ENCODE measurements at regions not wholly inside any gene's neighbourhood (a gene's known extent, or its start where the extent isn't known, plus 50 kb on each side); places are given as distances from the start of the nearest gene placed in this dataset.

- TF ChIP-seq CTCF (IDR thresholded peaks at IDR 0.05) (no peak), EZH2 (IDR thresholded peaks at IDR 0.05; ENCODE audit: borderline replicate concordance, insufficient read depth, low read depth, low read length, poor library complexity, severe bottlenecking) (no peak)
- 85% methylated on average over 6 of the region's 9 CpGs for WGBS (ENCODE audit: insufficient coverage)
- no peak overlapping the region for H3K9ac ChIP-seq (ENCODE audit: low read length)
- H3K4me1 ChIP-seq (ENCODE audit: control insufficient read depth in 2 of 2, insufficient read depth in 2 of 2, low read length in 2 of 2), result no peaks in the 10 kb centered on the region
- Mint-ChIP-seq H3K4me3 (no peak overlapping the region), H3K4me1 (no peaks in the 10 kb centered on the region), H3K9me3 (ENCODE audit: insufficient read depth) (no peaks in the 10 kb centered on the region), H3K27ac (no peak overlapping the region), H3K27me3 (peaks cover 1% of the 10 kb centered on the region)
- no peaks in the 10 kb centered on the region for H3K36me3 ChIP-seq (replicated peaks in 1 of 2; ENCODE audit: control extremely low read depth in 1 of 2, control insufficient read depth in 1 of 2, extremely low read depth in 1 of 2, insufficient read depth in 2 of 2, low read length in 1 of 2)
- H2AFZ ChIP-seq (ENCODE audit: insufficient read depth, low read depth, low read length, poor library complexity, severe bottlenecking), result no peak overlapping the region
- no peak overlapping the region for H3K27ac ChIP-seq (ENCODE audit: low read length in 2 of 2)
- H3K4me2 ChIP-seq (replicated peaks; ENCODE audit: low read depth, low read length, poor library complexity, severe bottlenecking), result no peak overlapping the region
- no peaks in the 10 kb centered on the region for H4K20me1 ChIP-seq (ENCODE audit: control insufficient read depth, insufficient read depth, low read length, poor library complexity, severe bottlenecking)
- H3K4me3 ChIP-seq (ENCODE audit: control extremely low read depth in 1 of 5, extremely low read depth in 1 of 5, insufficient read depth in 1 of 5, low read depth in 2 of 5, low read length in 4 of 5), result no peak overlapping the region
- peaks cover 0 to 4% (median 0%) of the 10 kb centered on the region in 4 experiments for H3K27me3 ChIP-seq (replicated peaks in 1 of 4; ENCODE audit: control extremely low read depth in 1 of 4, control insufficient read depth in 3 of 4, insufficient read depth in 4 of 4, low read length in 3 of 4)
- no peaks in the 10 kb centered on the region for H3K79me2 ChIP-seq (ENCODE audit: control insufficient read depth, insufficient read depth, low read length)
- POLR2A ChIA-PET, result no interaction called here
- ATAC-seq (ENCODE audit: low read depth) (no peak), DNase-seq (no peak)
- CTCF ChIA-PET, result no interaction called here
- no peaks in the 10 kb centered on the region for H3K9me3 ChIP-seq (ENCODE audit: control extremely low read depth in 1 of 3, control insufficient read depth in 2 of 3, insufficient read depth in 1 of 3, low read length in 2 of 3)
- intact Hi-C loops (cut with micrococcal nuclease), result no loop called here
Observed at GRCh38 chr15:62850791-62851291, 191.7 kb upstream of the TPM1 start.

- ChIA-PET CTCF (no interaction called here), POLR2A (no interaction called here)
- H2AFZ ChIP-seq (ENCODE audit: insufficient read depth, low read depth, low read length, poor library complexity, severe bottlenecking), result no peak overlapping the region
- no peak overlapping the region for H3K27ac ChIP-seq (ENCODE audit: low read length in 2 of 2)
- H3K36me3 ChIP-seq (replicated peaks in 1 of 2; ENCODE audit: control extremely low read depth in 1 of 2, control insufficient read depth in 1 of 2, extremely low read depth in 1 of 2, insufficient read depth in 2 of 2, low read length in 1 of 2), result no peaks in the 10 kb centered on the region
- WGBS (ENCODE audit: insufficient coverage), result 94% methylated on average over 4 of the region's 5 CpGs
- no peaks in the 10 kb centered on the region for H3K9me3 ChIP-seq (ENCODE audit: control extremely low read depth in 1 of 3, control insufficient read depth in 2 of 3, insufficient read depth in 1 of 3, low read length in 2 of 3)
- ATAC-seq (ENCODE audit: low read depth) (no peak), DNase-seq (no peak)
- no peaks in the 10 kb centered on the region for H3K4me1 ChIP-seq (ENCODE audit: control insufficient read depth in 2 of 2, insufficient read depth in 2 of 2, low read length in 2 of 2)
- peaks cover 0 to 4% (median 0%) of the 10 kb centered on the region in 4 experiments for H3K27me3 ChIP-seq (replicated peaks in 1 of 4; ENCODE audit: control extremely low read depth in 1 of 4, control insufficient read depth in 3 of 4, insufficient read depth in 4 of 4, low read length in 3 of 4)
- no peak overlapping the region for H3K4me3 ChIP-seq (ENCODE audit: control extremely low read depth in 1 of 5, extremely low read depth in 1 of 5, insufficient read depth in 1 of 5, low read depth in 2 of 5, low read length in 4 of 5)
- H3K4me3 Mint-ChIP-seq, result no peak overlapping the region
- TF ChIP-seq CTCF (IDR thresholded peaks at IDR 0.05) (no peak), EZH2 (IDR thresholded peaks at IDR 0.05; ENCODE audit: borderline replicate concordance, insufficient read depth, low read depth, low read length, poor library complexity, severe bottlenecking) (no peak)
- no peaks in the 10 kb centered on the region for H3K79me2 ChIP-seq (ENCODE audit: control insufficient read depth, insufficient read depth, low read length)
- H3K4me1 Mint-ChIP-seq, result no peaks in the 10 kb centered on the region
- no peak overlapping the region for H3K9ac ChIP-seq (ENCODE audit: low read length)
- intact Hi-C loops (cut with micrococcal nuclease), result no loop called here
- no peaks in the 10 kb centered on the region for H4K20me1 ChIP-seq (ENCODE audit: control insufficient read depth, insufficient read depth, low read length, poor library complexity, severe bottlenecking)
- no peak overlapping the region for H3K27ac Mint-ChIP-seq
- no peaks in the 10 kb centered on the region for H3K9me3 Mint-ChIP-seq (ENCODE audit: insufficient read depth)
- H3K4me2 ChIP-seq (replicated peaks; ENCODE audit: low read depth, low read length, poor library complexity, severe bottlenecking), result no peak overlapping the region
- H3K27me3 Mint-ChIP-seq, result peaks cover 13% of the 10 kb centered on the region
Observed at GRCh38 chr15:62853114-62853840, 189.3 kb upstream of the TPM1 start.

Measured in B cell (primary cell).